GM23338 (cell line): ENCODE measurements at regions not wholly inside any gene's neighbourhood (a gene's known extent, or its start where the extent isn't known, plus 50 kb on each side); places are given as distances from the start of the nearest gene placed in this dataset.

ENCODE experiments used
- EZH2 ChIP-seq: fragments of 200-600 bp; sonication (generic); IDR thresholded peaks from one replicate; pipeline ENCODE4 v1.8.0; 2017; ENCODE audit warnings: antibody characterized with exemption, mild to moderate bottlenecking, low read depth; ENCODE audit not compliant: unreplicated experiment
- EZH2phosphoT487 ChIP-seq: fragments of 200-600 bp; sonication (generic); IDR thresholded peaks from one replicate; pipeline ENCODE4 v1.8.1; 2018; ENCODE audit warnings: antibody characterized with exemption; ENCODE audit not compliant: unreplicated experiment
- POLR2AphosphoS5 ChIP-seq: IDR thresholded peaks from 2 replicates; pipeline ENCODE4 v1.6.1; 2016; ENCODE audit warnings: antibody characterized with exemption, low read depth
- TF ChIP-seq, protein P1 (sequence below), 2 experiments: fragments of 200-600 bp in 1 of 2; sonication (generic) in 1 of 2; conservative IDR thresholded peaks; 2 replicates each; pipeline versions ENCODE4 v1.5.1 to v1.6.1; 2016 to 2017; ENCODE audit warnings: antibody characterized with exemption in 2 of 2, low read depth in 2 of 2, mild to moderate bottlenecking in 2 of 2, moderate library complexity in 1 of 2

DNA sequence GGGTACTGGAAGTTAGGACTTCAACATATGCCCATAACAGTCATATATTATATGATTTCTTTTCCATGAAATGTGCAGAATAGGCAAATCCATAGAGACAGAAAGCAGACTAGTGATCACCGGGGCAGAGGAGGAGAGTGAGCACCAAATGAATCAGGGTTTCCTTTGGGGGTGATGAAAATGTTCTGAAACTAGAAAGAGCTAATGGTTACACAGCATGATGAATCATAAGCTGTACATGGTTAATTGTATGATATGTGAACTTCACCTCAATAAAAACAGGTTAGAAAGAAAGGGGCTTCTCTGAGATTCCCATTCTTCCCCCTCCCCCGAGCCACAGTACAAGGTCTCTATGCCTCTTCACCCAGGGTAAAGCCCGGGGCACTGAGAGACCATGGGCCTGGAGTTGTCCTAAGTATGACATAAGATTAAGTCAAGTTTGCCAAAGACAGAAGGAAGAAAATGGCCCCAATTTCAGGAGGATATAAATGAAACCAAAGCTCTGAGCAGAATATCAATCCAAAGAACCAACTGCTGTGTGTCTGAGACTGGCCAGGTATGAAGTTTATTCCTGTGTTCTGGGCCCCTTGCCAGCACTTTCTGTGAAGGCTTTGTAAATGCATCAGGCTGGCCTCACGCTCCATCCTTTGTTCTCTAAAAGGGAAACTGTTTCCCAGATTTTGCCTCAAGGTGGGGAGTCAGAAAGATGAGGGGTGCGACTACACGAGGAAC, 243.8 kb downstream of the CDK5RAP2 start:
- TF ChIP-seq, protein P1, sequence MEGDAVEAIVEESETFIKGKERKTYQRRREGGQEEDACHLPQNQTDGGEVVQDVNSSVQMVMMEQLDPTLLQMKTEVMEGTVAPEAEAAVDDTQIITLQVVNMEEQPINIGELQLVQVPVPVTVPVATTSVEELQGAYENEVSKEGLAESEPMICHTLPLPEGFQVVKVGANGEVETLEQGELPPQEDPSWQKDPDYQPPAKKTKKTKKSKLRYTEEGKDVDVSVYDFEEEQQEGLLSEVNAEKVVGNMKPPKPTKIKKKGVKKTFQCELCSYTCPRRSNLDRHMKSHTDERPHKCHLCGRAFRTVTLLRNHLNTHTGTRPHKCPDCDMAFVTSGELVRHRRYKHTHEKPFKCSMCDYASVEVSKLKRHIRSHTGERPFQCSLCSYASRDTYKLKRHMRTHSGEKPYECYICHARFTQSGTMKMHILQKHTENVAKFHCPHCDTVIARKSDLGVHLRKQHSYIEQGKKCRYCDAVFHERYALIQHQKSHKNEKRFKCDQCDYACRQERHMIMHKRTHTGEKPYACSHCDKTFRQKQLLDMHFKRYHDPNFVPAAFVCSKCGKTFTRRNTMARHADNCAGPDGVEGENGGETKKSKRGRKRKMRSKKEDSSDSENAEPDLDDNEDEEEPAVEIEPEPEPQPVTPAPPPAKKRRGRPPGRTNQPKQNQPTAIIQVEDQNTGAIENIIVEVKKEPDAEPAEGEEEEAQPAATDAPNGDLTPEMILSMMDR (conservative IDR thresholded peaks at IDR 0.05; ENCODE audit: low read depth in 2 of 2), result no peak
- TF ChIP-seq EZH2phosphoT487 (no peak), POLR2AphosphoS5 (no peak), EZH2 (no peak)
